GM19023 (cell line): ENCODE measurements at regions not wholly inside any gene's neighbourhood (a gene's known extent, or its start where the extent isn't known, plus 50 kb on each side); places are given as distances from the start of the nearest gene placed in this dataset.
A peak's percentile ranks its signal among the peaks of the same experiment; 100 is the strongest.

Experiments
- ATAC-seq: cut with Tn5 transposase; IDR thresholded peaks from one replicate; pipeline ENCODE4 v1.9.1; 2021; ENCODE audit warnings: mild to moderate bottlenecking, moderate library complexity; ENCODE audit not compliant: unreplicated experiment

GRCh38 chr11:111444040-111444439, 65.0 kb upstream of the POU2AF1 start:
- no peak for ATAC-seq

- ATAC-seq = no peak
Observed at GRCh38 chr11:111443640-111444039, 64.6 kb upstream of the POU2AF1 start.

GRCh38 chr11:111443032-111443431, 64.0 kb upstream of the POU2AF1 start:
- ATAC-seq = no peak

GRCh38 chr11:111441443-111441842, 62.4 kb upstream of the POU2AF1 start:
- no peak for ATAC-seq

- no peak for ATAC-seq
Observed at GRCh38 chr11:111440416-111441205, 61.5 kb upstream of the POU2AF1 start.

- no peak for ATAC-seq
Observed at GRCh38 chr11:111439901-111440300, 60.8 kb upstream of the POU2AF1 start.

- ATAC-seq = no peak
Observed at GRCh38 chr11:111438846-111439520, 59.9 kb upstream of the POU2AF1 start.

GRCh38 chr11:111438168-111438567, 59.1 kb upstream of the POU2AF1 start:
- no peak for ATAC-seq

- no peak for ATAC-seq
Observed at GRCh38 chr11:111435046-111435698, 56.1 kb upstream of the POU2AF1 start.

GRCh38 chr11:111429066-111429506, 50.0 kb upstream of the POU2AF1 start:
- peak; percentile 50 for ATAC-seq
